Loucy (cell line): ENCODE measurements at regions not wholly inside any gene's neighbourhood (a gene's known extent, or its start where the extent isn't known, plus 50 kb on each side); places are given as distances from the start of the nearest gene placed in this dataset.

Source experiments
- H2AFZ ChIP-seq: fragments of 200-600 bp; sonication (generic); 2 replicates; pipeline ENCODE4 v1.6.0; 2016; ENCODE audit warnings: antibody characterized with exemption, mild to moderate bottlenecking, low read length, moderate library complexity
- H3F3A ChIP-seq: fragments of 200-600 bp; 2 replicates; pipeline ENCODE4 v1.6.0; 2016; ENCODE audit warnings: antibody characterized with exemption, low read depth, mild to moderate bottlenecking
- H3K27me3 ChIP-seq: fragments of 200-600 bp; sonication (generic); 2 replicates; pipeline ENCODE4 v1.6.1; 2014; ENCODE audit warnings: low read length, mild to moderate bottlenecking; ENCODE audit not compliant: insufficient read depth, poor library complexity, severe bottlenecking
- H3K36me3 ChIP-seq: fragments of 200-600 bp; sonication (generic); 2 replicates; pipeline ENCODE4 v1.6.1; 2016; ENCODE audit warnings: low read length; ENCODE audit not compliant: insufficient read depth
- H3K4me1 ChIP-seq: fragments of 200-600 bp; sonication (generic); 2 replicates; pipeline ENCODE4 v1.5.1; 2014; ENCODE audit warnings: low read length, mild to moderate bottlenecking; ENCODE audit not compliant: insufficient read depth, poor library complexity, severe bottlenecking
- H3K4me2 ChIP-seq: fragments of 200-600 bp; sonication (generic); 2 replicates; pipeline ENCODE4 v1.6.0; 2014; ENCODE audit warnings: antibody characterized with exemption, low read length, low read depth, mild to moderate bottlenecking; ENCODE audit not compliant: poor library complexity, severe bottlenecking
- H3K4me3 ChIP-seq: fragments of 200-600 bp; sonication (generic); 2 replicates; pipeline ENCODE4 v1.5.1; 2014; ENCODE audit warnings: low read length, mild to moderate bottlenecking, mixed read lengths; ENCODE audit not compliant: poor library complexity, severe bottlenecking
- H3K79me2 ChIP-seq: fragments of 200-600 bp; sonication (generic); 2 replicates; pipeline ENCODE4 v1.6.1; 2014; ENCODE audit warnings: low read length; ENCODE audit not compliant: insufficient read depth
- H3K9ac ChIP-seq: fragments of 200-600 bp; sonication (generic); 2 replicates; pipeline ENCODE4 v1.6.0; 2014; ENCODE audit warnings: mild to moderate bottlenecking, low read depth, low read length, moderate library complexity; ENCODE audit not compliant: poor library complexity, severe bottlenecking
- H3K9me2 ChIP-seq: fragments of 200-600 bp; sonication (generic); replicated peaks from 2 replicates; pipeline ENCODE4 v1.6.1; 2016; ENCODE audit warnings: low read depth, low read length, mixed read lengths
- H3K9me3 ChIP-seq: fragments of 200-600 bp; sonication (generic); 2 replicates; pipeline ENCODE4 v1.6.1; 2014; ENCODE audit warnings: mild to moderate bottlenecking, antibody characterized with exemption, low read length, low read depth; ENCODE audit not compliant: insufficient read depth
- H4K20me1 ChIP-seq: fragments of 200-600 bp; sonication (generic); 2 replicates; pipeline ENCODE4 v1.6.0; 2014; ENCODE audit warnings: antibody characterized with exemption, low read length, mild to moderate bottlenecking; ENCODE audit not compliant: insufficient read depth, poor library complexity, severe bottlenecking
- CTCF ChIP-seq: fragments of 200-600 bp; sonication (generic); conservative IDR thresholded peaks from 2 replicates; pipeline ENCODE4 v1.5.1; 2014; ENCODE audit warnings: mild to moderate bottlenecking, antibody characterized with exemption, low read length
- EZH2phosphoT487 ChIP-seq: fragments of 200-600 bp; IDR thresholded peaks from 2 replicates; pipeline ENCODE4 v1.6.1; 2018; ENCODE audit warnings: antibody characterized with exemption, mild to moderate bottlenecking, moderate library complexity, borderline replicate concordance

- Histone ChIP-seq H3K27me3 (no peaks in the 10 kb centered on the region), H3K4me3 (no peak overlapping the region), H3K9me3 (no peaks in the 10 kb centered on the region), H3K9ac (no peak overlapping the region), H4K20me1 (no peaks in the 10 kb centered on the region), H3K4me2 (no peak overlapping the region), H3K36me3 (no peaks in the 10 kb centered on the region), H3K4me1 (no peaks in the 10 kb centered on the region), H3F3A (no peaks in the 10 kb centered on the region), H3K9me2 (no peaks in the 10 kb centered on the region), H3K79me2 (no peaks in the 10 kb centered on the region), H2AFZ (no peak overlapping the region)
- TF ChIP-seq CTCF: no peak
- no peak for TF ChIP-seq EZH2phosphoT487
These were observed 90.5 kb upstream of the POU2AF2 start for GRCh38 chr11:111155021-111155420.

GRCh38 chr11:111153194-111153593 is 92.3 kb upstream of the POU2AF2 start:
- H3K9me3 ChIP-seq: no peaks in the 10 kb centered on the region
- no peaks in the 10 kb centered on the region for H3K36me3 ChIP-seq
- H3K4me3 ChIP-seq: no peak overlapping the region
- TF ChIP-seq EZH2phosphoT487 (no peak), CTCF (no peak)
- H3K9ac ChIP-seq: no peak overlapping the region
- H3F3A ChIP-seq: no peaks in the 10 kb centered on the region
- H3K9me2 ChIP-seq: no peaks in the 10 kb centered on the region
- H3K79me2 ChIP-seq: no peaks in the 10 kb centered on the region
- no peak overlapping the region for H3K4me2 ChIP-seq
- peak overlapping the region; percentile 9; the same call in 1 of the 2 replicates for H2AFZ ChIP-seq
- no peaks in the 10 kb centered on the region for H3K4me1 ChIP-seq
- no peaks in the 10 kb centered on the region for H4K20me1 ChIP-seq
- H3K27me3 ChIP-seq: no peaks in the 10 kb centered on the region

GRCh38 chr11:111148953-111149352 is 96.6 kb upstream of the POU2AF2 start:
- Histone ChIP-seq H2AFZ (no peak overlapping the region), H3K79me2 (no peaks in the 10 kb centered on the region), H3K27me3 (no peaks in the 10 kb centered on the region), H3K36me3 (no peaks in the 10 kb centered on the region), H3K9me3 (no peaks in the 10 kb centered on the region), H3K4me2 (no peak overlapping the region), H3F3A (no peaks in the 10 kb centered on the region), H3K9me2 (no peaks in the 10 kb centered on the region), H4K20me1 (no peaks in the 10 kb centered on the region), H3K4me3 (no peak overlapping the region), H3K9ac (no peak overlapping the region), H3K4me1 (no peaks in the 10 kb centered on the region)
- TF ChIP-seq CTCF: no peak
